ENCODE measurements at regions not wholly inside any gene's neighbourhood (a gene's known extent, or its start where the extent isn't known, plus 50 kb on each side); places are given as distances from the start of the nearest gene placed in this dataset.

DNA sequence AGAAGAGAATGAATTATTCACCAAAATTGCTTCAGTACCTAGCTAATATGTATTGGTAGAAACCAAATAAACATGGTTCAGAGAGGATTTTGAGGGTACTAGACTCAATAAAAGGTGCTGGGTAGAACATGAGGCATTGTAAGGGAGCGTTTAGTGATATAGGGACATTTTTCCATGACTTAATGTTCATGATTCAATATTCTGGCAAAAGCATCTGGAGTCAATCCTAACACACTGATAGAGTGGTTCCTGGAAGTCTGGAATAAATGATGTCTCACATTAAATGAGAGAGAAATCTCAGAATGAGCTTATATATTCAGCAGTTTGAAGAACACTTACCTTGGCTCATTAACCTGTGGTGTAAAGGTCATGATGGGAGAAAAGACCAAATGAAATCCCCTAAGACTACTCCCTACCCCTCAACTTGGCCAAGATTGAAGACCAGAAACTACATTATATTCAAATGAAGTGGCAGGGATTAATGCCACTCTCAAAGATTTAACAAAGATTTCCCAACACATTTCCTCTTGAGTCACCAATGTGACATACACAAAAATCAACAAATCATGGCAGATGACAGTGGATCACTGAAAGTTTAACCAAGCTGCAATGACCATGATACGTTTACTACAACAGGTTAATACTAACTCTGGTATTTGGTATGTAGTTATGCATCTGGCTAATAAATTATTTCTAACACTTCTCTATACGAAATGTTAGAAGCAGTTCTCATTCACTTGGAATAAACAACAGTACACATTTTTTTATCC lies 309.5 kb downstream of the SATB2 start:
- Histone ChIP-seq H4K20me1 (replicated peaks; ENCODE audit: control insufficient read depth, extremely low read depth, insufficient read depth, low read length) (no peaks in the 10 kb centered on the region), H3K27me3 (ENCODE audit: control insufficient read depth in 2 of 2, insufficient read depth in 2 of 2, low read length in 2 of 2) (no peaks in the 10 kb centered on the region), H3K79me2 (ENCODE audit: control insufficient read depth, insufficient read depth, low read length) (no peaks in the 10 kb centered on the region), H3K9me1 (replicated peaks; ENCODE audit: control insufficient read depth, extremely low read depth, insufficient read depth, low read length) (no peaks in the 10 kb centered on the region), H3K4me3 (replicated peaks in 1 of 3; ENCODE audit: insufficient read depth in 1 of 3, low read depth in 1 of 3, low read length in 3 of 3) (no peak overlapping the region), H3K27ac (ENCODE audit: insufficient read depth, low read depth, low read length) (no peak overlapping the region), H3K9ac (replicated peaks; ENCODE audit: extremely low read depth, insufficient read depth, low read length) (no peak overlapping the region), H3K4me2 (ENCODE audit: insufficient read depth, low read length) (no peak overlapping the region), H3K36me3 (ENCODE audit: control insufficient read depth in 2 of 2, extremely low read depth in 1 of 2, insufficient read depth in 2 of 2, low read length in 2 of 2) (no peaks in the 10 kb centered on the region), H3K4me1 (ENCODE audit: control insufficient read depth, extremely low read depth, insufficient read depth, low read length) (no peaks in the 10 kb centered on the region), H3K9me3 (replicated peaks; ENCODE audit: control insufficient read depth, insufficient read depth, low read length) (no peaks in the 10 kb centered on the region), H2AFZ (ENCODE audit: low read depth, low read length) (no peak overlapping the region)
- POLR2A ChIA-PET = no interaction called here
- BruUV-seq (replicated peaks) = no TSS peak
- dilution Hi-C loops (cut with MboI; ENCODE audit: extremely low pct_ligation_motif_present, low sequenced_read_pairs) = no loop called here
- TF ChIP-seq EZH2 (IDR thresholded peaks at IDR 0.05; ENCODE audit: borderline replicate concordance, low read depth, low read length, severe bottlenecking) = no peak
- no peak for TF ChIP-seq JUN (IDR thresholded peaks at IDR 0.05; ENCODE audit: borderline replicate concordance, insufficient read depth, insufficient read length, low read depth)
- TF ChIP-seq GATA2 (IDR thresholded peaks at IDR 0.05; ENCODE audit: insufficient read depth, insufficient read length, low read depth, low read length) = no peak
- TF ChIP-seq POLR2A (IDR thresholded peaks at IDR 0.05; ENCODE audit: low read depth, low read length) = no peak
- TF ChIP-seq MYC (IDR thresholded peaks at IDR 0.05; ENCODE audit: low read depth, low read length) = no peak
- TF ChIP-seq POLR2AphosphoS5 (IDR thresholded peaks at IDR 0.05; ENCODE audit: insufficient read depth, low read depth, low read length) = no peak
- TF ChIP-seq, protein P1, sequence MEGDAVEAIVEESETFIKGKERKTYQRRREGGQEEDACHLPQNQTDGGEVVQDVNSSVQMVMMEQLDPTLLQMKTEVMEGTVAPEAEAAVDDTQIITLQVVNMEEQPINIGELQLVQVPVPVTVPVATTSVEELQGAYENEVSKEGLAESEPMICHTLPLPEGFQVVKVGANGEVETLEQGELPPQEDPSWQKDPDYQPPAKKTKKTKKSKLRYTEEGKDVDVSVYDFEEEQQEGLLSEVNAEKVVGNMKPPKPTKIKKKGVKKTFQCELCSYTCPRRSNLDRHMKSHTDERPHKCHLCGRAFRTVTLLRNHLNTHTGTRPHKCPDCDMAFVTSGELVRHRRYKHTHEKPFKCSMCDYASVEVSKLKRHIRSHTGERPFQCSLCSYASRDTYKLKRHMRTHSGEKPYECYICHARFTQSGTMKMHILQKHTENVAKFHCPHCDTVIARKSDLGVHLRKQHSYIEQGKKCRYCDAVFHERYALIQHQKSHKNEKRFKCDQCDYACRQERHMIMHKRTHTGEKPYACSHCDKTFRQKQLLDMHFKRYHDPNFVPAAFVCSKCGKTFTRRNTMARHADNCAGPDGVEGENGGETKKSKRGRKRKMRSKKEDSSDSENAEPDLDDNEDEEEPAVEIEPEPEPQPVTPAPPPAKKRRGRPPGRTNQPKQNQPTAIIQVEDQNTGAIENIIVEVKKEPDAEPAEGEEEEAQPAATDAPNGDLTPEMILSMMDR (IDR thresholded peaks at IDR 0.05; ENCODE audit: extremely low read depth in 1 of 2, insufficient read depth in 1 of 2, low read depth in 1 of 2, low read length in 2 of 2) = no peak
- TF ChIP-seq, protein P2, sequence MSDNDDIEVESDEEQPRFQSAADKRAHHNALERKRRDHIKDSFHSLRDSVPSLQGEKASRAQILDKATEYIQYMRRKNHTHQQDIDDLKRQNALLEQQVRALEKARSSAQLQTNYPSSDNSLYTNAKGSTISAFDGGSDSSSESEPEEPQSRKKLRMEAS (IDR thresholded peaks at IDR 0.05; ENCODE audit: insufficient read depth, insufficient read length) = no peak
- no peak for TF ChIP-seq FOS (IDR thresholded peaks at IDR 0.05; ENCODE audit: borderline replicate concordance, insufficient read depth, low read length)
- FAIRE-seq (no peak), DNase-seq (ENCODE audit: low read depth, low spot score) (no peak)
- CTCF ChIA-PET = no interaction called here
- intact Hi-C loops (cut with micrococcal nuclease) = no loop called here
